Mucosa of descending colon (tissue), 3 donors: ENCODE measurements at regions not wholly inside any gene's neighbourhood (a gene's known extent, or its start where the extent isn't known, plus 50 kb on each side); places are given as distances from the start of the nearest gene placed in this dataset.

Source experiments
- ATAC-seq: fragments of 200-7000 bp; cut with Tn5 transposase; one replicate; pipeline ENCODE4 v1.9.1; 2020; ENCODE audit warnings: mild to moderate bottlenecking, moderate library complexity
- DNase-seq, 3 donors: peaks; one replicate each; pipeline ENCODE4 v3.0.0-alpha.2; 2020
- H3K36me3 ChIP-seq: fragments of 200-600 bp; one replicate; pipeline ENCODE4 v1.8.0; 2021; ENCODE audit warnings: low read depth, mild to moderate bottlenecking
- H3K4me1 ChIP-seq: fragments of 200-600 bp; one replicate; pipeline ENCODE4 v1.8.0; 2021; ENCODE audit warnings: low read depth, mild to moderate bottlenecking
- H3K4me3 ChIP-seq: fragments of 200-600 bp; one replicate; pipeline ENCODE4 v1.8.0; 2021; ENCODE audit warnings: mild to moderate bottlenecking
- H3K9me3 ChIP-seq: fragments of 200-600 bp; one replicate; pipeline ENCODE4 v1.8.0; 2021; ENCODE audit warnings: mild to moderate bottlenecking
- intact Hi-C, 2 donors: fragments of 100-400 bp; cut with DNase I in 1 of 2; cut with micrococcal nuclease in 1 of 2; formaldehyde crosslinking; loops; one replicate each; pipeline versions ENCODE4 v1.11.0 to v1.11.1; 2022; cut with DNase I, micrococcal nuclease
- TF ChIP-seq, protein P1 (sequence below): fragments of 200-600 bp; IDR thresholded peaks from one replicate; pipeline ENCODE4 v1.8.0; 2022; ENCODE audit warnings: antibody characterized with exemption, mild to moderate bottlenecking
- donor health status: DM: no; HTN: no; CAD: no; lungs with moderate emphysema.
- donor health status: DM: no; HTN: no; CAD: no.
- donor health status: DM: no; HTN: yes; CAD: no.

DNA sequence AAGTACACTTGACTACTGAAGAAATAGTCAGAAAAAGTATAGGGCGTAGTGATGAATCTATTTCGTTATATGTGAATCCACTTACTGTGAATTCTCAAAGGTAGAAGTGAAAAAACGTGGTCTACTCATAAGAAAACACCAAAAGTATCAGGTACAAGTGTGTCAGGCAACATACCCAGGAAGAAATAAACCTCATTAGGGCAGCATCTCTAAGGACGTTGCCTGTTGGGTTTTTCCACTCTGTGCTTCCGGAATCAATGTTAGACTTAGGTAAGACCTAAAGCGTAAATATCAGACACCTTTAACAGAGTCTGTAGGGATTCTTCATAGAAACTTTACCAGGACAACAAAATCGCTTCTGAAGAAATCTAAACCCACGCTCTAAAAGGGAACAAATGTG, 607.2 kb upstream of the EPHA7 start:
- intact Hi-C loops, result no loop called here
- H3K36me3 ChIP-seq, result no peaks in the 10 kb centered on the region
- no peak for ATAC-seq
- DNase-seq, result no peak
- TF ChIP-seq, protein P1, sequence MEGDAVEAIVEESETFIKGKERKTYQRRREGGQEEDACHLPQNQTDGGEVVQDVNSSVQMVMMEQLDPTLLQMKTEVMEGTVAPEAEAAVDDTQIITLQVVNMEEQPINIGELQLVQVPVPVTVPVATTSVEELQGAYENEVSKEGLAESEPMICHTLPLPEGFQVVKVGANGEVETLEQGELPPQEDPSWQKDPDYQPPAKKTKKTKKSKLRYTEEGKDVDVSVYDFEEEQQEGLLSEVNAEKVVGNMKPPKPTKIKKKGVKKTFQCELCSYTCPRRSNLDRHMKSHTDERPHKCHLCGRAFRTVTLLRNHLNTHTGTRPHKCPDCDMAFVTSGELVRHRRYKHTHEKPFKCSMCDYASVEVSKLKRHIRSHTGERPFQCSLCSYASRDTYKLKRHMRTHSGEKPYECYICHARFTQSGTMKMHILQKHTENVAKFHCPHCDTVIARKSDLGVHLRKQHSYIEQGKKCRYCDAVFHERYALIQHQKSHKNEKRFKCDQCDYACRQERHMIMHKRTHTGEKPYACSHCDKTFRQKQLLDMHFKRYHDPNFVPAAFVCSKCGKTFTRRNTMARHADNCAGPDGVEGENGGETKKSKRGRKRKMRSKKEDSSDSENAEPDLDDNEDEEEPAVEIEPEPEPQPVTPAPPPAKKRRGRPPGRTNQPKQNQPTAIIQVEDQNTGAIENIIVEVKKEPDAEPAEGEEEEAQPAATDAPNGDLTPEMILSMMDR, result no peak
- H3K4me3 ChIP-seq, result no peak overlapping the region
- H3K4me1 ChIP-seq, result no peaks in the 10 kb centered on the region
- no peaks in the 10 kb centered on the region for H3K9me3 ChIP-seq

DNA sequence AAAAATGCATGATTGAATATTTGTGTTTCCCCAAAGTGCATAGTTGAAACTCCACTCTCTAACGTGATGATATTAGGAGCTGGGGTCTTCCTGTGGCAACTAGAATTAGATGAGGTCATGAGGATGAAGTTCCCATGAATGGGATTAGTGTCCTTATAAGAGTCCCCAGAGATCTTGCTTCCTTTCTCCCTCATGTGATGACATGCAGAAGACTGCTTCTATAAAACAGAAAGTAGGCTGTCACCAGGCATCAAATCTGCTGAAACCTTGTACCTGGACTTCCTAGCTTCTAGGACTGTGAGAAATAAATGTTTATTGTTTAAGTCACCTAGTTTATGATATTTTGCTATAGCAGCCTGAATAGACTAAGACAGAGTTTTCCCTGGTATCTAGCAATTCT, 586.5 kb upstream of the EPHA7 start:
- DNase-seq (no peak), ATAC-seq (no peak)
- TF ChIP-seq, protein P1, result no peak
- H3K4me1 ChIP-seq, result no peaks in the 10 kb centered on the region
- no peak overlapping the region for H3K4me3 ChIP-seq
- no peaks in the 10 kb centered on the region for H3K36me3 ChIP-seq
- H3K9me3 ChIP-seq, result no peaks in the 10 kb centered on the region
- intact Hi-C loops, result no loop called here

DNA sequence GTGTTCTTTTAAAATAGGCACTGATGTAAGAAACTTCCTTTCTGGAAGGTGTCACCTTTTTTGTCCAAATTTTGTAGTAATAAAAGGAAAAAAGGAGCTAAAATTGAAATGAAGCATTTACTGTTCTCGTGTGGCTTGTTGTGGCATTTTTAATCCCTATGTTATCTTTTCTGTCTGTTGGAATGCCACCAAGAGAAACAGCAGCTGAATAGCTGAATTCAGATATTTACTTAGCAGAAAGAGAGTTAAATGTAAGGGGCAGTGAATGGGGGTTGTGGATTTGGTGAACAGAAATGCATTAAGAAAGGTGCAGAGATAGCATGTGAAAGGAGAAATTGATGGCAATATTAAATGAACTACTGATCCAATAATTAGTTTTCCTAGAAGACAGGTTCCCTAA, 573.6 kb upstream of the EPHA7 start:
- no peaks in the 10 kb centered on the region for H3K9me3 ChIP-seq
- H3K4me3 ChIP-seq, result no peak overlapping the region
- DNase-seq (no peak), ATAC-seq (no peak)
- TF ChIP-seq, protein P1, result no peak
- H3K36me3 ChIP-seq, result no peaks in the 10 kb centered on the region
- no peaks in the 10 kb centered on the region for H3K4me1 ChIP-seq
- intact Hi-C loops, result no loop called here

DNA sequence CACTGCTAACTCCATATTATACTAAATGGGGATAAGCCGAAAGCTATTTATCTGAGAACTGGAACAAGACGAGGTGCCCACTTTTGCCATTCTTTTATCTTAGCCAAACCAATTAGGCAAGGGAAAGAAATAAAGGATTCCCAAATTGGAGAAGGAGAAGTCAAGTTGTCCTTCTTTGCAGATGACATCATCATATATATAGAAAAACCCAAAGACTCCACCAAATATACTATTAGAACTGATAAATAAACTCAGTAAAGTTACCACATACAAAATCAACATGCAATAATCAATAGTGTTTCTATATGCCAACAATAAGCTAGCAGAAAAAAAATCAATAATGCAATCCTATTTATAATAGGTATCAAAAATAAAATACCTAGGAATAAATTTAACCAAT, 570.3 kb upstream of the EPHA7 start:
- ATAC-seq (no peak), DNase-seq (no peak)
- no peak overlapping the region for H3K4me3 ChIP-seq
- TF ChIP-seq, protein P1, result no peak
- intact Hi-C loops, result no loop called here
- H3K4me1 ChIP-seq, result no peaks in the 10 kb centered on the region
- no peaks in the 10 kb centered on the region for H3K36me3 ChIP-seq
- H3K9me3 ChIP-seq, result no peaks in the 10 kb centered on the region

DNA sequence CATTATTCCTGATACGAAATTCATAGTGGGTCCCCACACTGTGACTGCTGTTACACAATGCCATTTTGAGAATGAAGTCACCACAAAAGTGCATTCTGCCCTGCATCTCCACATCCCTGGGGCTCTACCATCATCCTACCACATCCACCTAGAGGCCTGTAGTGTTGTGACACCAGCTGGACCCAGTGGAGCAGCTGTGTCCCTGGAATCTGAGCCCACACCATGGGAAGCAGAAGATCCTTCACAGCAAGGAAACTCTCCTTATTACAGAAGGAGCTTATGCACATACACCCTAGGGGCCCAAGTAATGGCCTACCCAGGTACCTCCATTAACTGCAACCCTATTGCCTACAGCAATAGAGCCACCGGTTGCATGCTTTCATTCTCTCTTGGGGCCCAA, 566.6 kb upstream of the EPHA7 start:
- TF ChIP-seq, protein P1, result no peak
- DNase-seq (no peak), ATAC-seq (no peak)
- Histone ChIP-seq H3K36me3 (no peaks in the 10 kb centered on the region), H3K9me3 (no peaks in the 10 kb centered on the region), H3K4me1 (no peaks in the 10 kb centered on the region), H3K4me3 (no peak overlapping the region)
- intact Hi-C loops, result no loop called here

DNA sequence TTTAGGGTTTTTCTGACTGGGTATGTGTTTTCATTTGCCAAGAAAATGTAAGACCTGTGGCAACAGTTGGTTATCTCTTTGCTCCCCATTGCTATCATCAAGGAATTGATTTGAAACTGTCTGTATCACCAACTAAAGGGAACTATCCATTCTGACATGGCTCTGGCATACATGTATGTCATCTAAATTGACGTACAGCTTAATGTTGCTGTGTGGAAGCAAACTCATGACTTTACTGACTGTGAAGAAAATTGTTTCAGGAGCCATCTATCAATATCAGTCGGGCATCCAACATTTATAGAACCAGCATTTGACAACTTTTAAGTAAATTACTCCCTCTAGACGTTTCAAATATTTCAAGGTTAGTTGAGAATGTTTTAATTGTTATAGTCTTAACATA, 555.8 kb upstream of the EPHA7 start:
- intact Hi-C loops, result no loop called here
- H3K4me1 ChIP-seq, result no peaks in the 10 kb centered on the region
- H3K4me3 ChIP-seq, result no peak overlapping the region
- TF ChIP-seq, protein P1, result no peak
- no peak for DNase-seq
- no peaks in the 10 kb centered on the region for H3K36me3 ChIP-seq
- no peak for ATAC-seq
- no peaks in the 10 kb centered on the region for H3K9me3 ChIP-seq
